HG02981 (cell line): ENCODE measurements at regions not wholly inside any gene's neighbourhood (a gene's known extent, or its start where the extent isn't known, plus 50 kb on each side); places are given as distances from the start of the nearest gene placed in this dataset.

Experiments
- ATAC-seq: cut with Tn5 transposase; IDR thresholded peaks from one replicate; pipeline ENCODE4 v1.9.1; 2021; ENCODE audit warnings: mild to moderate bottlenecking, moderate library complexity; ENCODE audit not compliant: unreplicated experiment

DNA sequence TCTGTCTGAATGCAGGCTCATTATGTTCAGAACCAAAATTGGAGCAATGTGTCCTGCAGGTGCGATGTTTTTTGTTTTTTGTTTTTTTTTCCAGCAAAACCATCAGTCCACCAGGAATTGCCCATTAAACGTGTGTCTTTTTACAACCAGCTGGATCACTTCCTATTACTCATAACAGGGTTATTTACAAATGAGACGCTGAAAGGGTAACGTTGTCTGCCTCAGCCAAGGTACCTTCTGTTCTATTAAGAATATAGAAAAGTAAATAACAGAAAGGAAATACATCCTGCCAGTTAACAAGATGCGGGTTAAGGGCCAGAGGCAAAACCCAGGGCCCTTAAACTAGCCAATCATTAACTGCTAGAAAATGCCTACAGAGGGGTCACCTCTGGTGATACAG, 590.4 kb downstream of the TBC1D4 start:
- ATAC-seq, result no peak

DNA sequence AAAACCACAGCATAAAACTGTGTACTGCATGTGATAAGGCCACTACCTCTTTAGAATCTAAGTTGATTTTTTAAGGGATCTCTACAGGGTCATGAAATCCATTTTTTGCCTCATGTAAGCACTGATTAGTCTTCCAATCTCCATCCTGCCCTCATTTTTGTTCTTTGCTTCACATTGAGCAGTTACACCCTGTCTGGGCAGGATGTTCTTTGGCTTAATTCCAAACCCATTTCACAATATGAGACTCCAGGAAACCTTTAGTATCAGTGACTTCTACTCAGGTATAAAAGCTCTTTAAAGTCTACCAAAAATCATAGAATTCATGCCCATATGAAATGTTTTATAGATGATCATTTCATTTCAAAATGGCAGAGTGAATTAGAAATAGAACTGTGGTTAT, 592.6 kb downstream of the TBC1D4 start:
- no peak for ATAC-seq

DNA sequence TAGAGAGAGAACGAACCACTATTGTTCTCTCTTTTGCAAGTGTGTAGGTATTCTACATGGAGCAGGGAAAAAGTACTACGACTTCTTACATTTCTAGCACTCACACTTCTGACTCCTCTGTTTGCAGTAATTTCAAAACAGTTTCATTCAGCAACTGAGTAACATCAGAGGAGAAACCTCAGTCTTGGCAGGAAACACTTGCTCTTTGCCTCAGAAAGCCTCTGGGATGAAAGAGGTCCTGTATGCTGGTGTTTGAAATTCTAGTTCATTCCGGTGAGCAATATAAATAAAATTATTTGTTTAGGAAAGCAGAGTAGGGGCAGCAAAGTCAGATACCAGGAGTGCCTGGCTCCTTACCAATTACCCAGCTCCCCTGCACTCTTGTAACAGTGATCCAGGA, 595.5 kb downstream of the TBC1D4 start:
- ATAC-seq, result no peak

DNA sequence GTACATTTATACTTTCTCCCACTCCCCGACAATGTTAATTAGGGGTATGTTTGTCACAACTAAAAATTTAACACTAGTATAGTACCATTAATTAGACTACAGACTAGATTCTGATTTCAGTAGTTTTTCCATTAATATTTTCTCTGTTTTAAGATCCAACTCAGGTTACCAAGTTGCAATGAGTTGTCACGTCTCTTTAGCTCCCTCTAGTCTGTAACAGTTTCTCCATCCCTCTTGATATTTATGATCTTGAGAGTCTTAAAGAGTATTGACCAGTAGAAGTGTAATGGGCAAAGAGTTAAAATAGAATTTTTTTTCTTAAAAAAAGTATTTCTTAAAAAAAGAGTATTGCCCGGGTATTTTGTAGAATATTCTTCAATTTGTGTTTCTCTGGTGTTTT, 598.1 kb downstream of the TBC1D4 start:
- ATAC-seq, result no peak

DNA sequence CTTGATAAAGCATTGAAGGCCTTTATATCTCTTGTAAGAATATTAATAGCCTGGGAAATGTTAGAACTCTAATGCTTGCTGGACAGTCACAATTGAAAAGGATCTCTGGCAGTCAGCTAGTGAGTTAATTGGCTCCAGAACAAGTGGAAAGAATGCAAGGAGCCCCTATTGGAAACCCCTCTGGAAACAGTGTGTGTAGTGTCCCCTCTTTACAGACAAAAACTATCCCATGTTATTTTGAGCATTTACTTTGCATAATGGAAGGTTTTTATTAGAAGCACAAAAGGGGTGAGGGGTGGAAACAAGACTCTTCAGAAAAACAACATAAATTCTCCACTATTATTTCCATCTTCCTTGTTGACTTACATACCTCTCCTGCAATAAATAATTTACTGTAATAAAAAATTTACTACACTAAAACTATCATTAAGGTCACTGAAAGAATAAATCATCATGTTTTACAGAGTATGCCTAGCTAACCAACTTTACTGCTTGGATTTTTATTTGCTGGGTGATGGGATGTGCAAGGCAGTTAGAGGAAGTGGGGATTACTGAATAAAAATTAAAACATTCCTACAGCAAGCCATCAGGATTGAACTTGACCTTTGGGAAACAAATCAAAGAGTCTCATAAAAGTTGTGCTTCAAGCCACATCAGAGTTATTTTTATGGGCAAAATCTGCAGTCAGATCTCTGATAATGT, 610.4 kb downstream of the TBC1D4 start:
- ATAC-seq, result no peak

DNA sequence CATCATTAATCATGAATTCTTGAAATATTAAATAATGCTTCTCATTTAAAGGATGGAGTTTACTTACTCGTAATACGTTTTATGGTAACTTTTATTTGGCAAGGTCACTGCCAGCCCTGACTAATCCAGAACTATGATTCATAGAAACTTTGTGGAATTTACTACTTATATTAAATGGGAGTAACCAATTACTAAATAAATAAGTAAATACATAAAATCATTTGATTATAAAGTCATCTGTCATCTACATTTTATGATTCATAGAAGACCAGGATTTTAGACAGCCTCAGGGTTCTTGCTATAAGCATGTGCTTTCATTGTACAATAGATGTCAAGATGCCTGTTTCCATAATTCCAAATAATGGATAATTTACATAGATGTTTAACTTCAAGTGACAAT, 611.1 kb downstream of the TBC1D4 start:
- ATAC-seq, result no peak

DNA sequence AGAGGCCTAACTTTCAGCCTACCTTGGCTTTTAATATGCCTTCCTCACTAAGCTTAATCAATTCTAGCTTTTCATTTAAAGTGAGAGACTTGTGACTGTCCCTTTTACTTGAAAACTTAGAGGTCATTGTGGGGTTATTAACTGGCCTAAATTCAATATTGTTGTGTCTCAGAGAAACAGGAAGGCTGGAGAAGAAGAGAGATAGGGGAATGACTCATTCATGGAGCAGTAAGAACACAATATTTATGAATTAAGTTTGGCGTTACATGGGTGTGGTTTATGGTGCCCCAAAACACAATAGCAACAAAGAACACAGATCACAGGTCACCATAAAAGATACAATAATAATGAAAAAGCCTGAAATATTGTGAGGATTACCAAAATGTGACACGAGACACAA, 612.1 kb downstream of the TBC1D4 start:
- ATAC-seq, result no peak

DNA sequence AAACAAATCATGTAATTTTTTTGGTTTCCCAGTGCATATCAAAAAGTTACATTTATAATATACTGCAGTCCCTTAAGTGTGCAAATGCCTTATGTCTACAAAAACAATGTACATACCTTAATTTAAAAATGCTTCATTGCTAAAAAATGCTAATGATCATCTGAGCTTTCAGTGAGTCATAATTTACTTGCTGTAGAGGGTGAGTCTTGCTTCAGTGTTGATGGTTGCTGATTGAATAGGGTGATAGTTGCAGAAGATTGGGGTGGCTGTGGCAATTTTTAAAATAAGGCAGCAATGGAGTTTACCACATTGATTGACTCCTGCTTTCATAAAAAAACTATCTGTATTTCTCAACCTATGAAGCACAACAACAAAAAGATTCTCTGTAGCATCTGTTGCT, 613.9 kb downstream of the TBC1D4 start:
- no peak for ATAC-seq

DNA sequence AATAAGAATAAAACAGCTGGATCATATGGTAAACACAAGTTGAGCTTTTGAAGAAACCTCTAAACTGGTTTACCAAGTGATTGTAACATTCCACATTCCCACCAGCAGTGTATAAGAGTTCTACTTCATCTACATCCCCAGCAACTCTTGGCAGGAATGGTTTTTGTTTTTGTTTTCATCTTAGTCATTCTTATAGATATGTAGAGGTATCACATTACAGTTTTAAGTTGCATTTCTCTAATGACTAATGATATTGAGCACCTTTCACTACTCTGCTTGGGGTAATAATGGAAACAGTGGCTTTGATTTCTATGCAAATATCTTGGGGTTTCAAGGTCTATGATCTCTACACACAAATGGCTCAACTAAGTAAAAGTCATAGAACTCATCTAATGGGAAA, 614.5 kb downstream of the TBC1D4 start:
- no peak for ATAC-seq

DNA sequence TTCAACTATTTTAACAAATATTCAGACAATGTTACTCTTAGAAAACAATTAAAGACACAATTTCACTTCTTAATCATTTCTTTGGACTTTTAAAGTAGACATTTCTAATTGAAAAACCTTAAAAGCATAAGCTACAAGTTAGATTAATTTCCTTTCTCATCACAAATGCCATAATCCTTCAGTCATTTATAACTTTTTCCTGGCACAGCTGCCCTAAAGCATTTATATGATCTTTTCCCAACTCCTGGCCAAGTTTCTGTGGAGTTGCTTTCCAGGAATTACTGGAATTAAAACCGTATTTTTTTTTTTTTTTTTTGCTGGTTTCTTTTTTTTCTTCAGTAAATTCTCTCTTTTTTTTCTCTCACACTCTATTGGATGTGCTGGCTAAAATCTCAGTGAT, 615.9 kb downstream of the TBC1D4 start:
- no peak for ATAC-seq

DNA sequence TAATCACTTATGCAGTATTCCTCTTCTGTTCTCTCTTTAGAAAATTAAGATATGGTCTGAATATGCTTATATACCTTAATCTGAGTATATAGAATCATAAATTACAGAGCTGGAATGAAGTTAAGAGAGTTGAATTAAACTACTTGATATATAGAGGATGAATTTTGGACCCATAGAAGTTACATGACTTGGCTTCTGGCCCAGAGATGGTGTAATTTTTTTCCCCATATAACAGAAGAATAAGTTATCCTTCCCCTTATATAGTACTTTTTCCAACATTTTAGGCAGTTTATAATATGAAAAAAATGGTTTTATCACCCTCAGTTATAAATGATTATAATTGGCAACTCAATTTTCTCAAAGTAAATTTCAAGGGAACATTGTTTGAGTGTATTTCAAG, 616.3 kb downstream of the TBC1D4 start:
- no peak for ATAC-seq

DNA sequence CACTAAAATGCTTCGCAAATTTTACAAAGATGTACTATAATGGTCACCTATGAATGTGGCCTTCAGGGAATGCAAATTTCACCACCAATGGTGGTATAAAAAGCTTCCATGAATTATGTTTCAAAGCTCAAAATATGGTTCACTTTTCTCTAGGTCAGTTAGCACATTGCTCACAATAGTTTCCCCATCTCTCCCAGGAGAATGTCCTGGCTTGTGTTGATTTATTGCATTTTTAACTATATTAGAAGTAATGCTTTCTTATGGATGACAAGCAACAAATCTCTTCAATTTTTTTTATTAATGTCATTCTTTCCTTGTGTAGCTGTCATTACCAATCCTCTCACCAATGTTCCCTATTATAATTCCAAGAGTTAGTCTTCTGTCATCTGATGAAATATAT, 621.2 kb downstream of the TBC1D4 start:
- ATAC-seq, result no peak

DNA sequence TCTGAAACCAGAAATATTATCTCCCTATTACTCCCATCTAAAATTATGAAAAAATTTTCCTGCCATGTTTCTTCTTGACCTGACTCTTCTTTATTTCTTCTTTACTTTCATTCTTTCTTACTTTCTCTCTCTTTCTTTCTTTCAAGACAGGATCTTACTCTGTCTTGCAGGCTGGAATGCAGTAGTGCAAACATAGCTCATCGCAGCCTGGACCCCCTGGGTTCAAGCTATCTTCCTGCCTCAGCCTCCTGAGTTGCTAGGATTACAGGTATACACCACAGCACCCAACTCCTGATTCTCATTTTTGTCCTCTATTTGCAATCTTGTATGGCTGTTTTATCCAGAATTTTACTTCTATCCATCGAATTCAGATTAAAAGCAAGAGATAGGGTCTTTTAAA, 631.1 kb downstream of the TBC1D4 start:
- ATAC-seq, result no peak

DNA sequence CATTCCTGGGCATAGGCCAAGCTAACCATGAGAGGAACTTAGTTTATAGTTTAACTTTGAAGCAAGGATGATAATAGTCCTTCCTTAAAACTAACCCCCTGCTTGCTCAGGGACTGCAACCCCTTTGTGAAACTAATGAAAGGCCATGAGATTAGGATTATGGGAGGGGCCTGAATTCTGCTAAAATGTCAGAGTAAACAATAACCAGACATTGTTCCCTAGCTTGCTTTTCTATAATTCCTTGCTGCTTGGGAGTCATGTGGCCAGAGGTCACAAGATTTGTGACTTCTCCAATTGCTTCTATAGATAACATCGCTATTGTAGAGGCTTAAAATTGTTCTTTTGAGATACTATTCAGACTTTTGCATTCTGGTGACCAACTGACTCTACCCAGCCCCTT, 634.0 kb downstream of the TBC1D4 start:
- no peak for ATAC-seq

DNA sequence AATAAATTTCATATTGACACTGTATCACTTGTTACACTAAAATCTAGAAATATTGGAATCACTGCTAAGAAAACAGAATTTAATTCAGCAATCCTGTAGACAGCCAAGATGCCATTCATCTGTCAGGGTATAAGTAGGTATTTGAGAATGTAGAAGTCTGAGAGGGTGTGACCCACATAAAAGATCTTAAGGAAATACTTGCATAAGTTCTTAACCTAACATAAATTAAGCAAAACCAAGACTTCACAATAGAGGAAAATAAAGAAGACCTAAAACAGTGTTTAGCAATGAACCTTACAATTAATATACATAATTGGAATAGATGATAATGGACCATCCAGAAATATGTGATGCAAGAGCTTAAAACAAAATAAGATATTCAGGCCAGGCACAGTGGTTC, 636.2 kb downstream of the TBC1D4 start:
- no peak for ATAC-seq

DNA sequence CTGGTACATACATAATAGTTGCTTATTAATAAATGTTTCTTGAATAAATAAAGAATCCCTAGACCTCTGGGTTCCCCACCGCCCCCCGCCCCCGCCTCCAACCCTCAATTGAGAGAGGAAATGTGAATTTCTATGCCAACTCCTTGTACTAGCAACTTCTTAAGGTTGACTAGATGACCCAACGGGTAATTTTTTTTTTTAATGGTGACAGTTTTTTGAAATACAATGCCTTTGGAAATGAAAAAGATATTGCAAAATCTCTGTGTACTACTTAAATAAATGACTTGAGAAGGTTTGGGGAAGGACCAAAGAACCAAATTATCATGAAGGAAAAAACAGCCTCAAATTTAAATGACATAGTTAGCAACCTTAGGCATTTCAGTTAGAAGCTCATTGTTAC, 640.3 kb downstream of the TBC1D4 start:
- no peak for ATAC-seq

DNA sequence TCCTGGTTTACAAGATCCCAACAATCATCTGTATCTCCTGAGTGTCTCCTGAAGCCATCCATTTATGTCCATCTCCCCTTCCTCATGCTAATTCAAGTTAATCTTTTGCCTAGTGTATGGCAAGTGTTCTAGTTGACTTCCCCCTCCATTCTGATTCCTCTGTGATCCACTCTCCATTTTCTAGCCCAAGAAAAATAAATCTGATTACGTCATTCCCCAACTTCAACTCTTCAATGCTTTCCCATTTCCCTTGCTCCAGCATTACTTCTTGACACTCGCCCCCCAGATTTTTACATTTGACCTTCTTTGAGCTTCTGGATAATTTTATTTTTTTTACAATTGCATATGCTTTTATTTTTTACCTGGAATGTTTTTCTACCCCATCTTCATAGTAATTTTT, 640.8 kb downstream of the TBC1D4 start:
- no peak for ATAC-seq

DNA sequence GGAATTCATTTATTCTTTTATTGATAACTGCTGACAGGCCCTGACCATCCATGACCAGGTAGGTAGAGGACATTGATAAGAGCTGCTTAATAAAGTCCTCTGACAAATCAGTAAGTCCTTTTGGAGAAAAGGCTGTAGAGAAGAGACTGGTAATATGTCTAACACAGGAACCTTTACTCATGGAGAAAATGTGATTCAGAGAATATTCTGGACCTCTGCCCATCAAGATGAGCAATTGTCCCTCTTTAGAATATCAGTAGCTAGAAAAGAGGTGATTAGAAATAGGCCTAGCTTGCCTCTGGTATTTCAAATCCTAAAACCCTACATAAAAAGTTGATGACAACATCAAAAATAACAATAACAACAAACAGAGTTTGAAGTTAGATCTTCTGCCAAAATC, 642.3 kb downstream of the TBC1D4 start:
- ATAC-seq, result no peak

DNA sequence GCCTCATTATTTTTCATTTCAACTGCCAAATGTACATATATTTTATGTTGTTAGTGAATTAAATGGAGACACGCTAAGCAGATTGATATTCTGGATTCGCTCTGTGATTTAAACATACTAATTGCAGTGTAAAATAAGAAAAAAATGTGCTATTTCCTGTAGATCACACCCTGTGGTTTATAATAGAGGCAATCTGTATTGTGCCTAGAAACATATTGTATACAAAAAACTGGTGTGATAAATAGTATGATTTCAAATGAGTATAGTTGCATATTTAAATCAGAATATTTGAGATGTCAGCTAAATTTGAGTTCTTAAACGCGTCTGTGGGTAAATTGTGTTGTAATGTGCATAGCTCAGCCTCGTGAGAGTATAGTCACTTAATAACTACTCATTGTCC, 643.9 kb downstream of the TBC1D4 start:
- ATAC-seq, result no peak

DNA sequence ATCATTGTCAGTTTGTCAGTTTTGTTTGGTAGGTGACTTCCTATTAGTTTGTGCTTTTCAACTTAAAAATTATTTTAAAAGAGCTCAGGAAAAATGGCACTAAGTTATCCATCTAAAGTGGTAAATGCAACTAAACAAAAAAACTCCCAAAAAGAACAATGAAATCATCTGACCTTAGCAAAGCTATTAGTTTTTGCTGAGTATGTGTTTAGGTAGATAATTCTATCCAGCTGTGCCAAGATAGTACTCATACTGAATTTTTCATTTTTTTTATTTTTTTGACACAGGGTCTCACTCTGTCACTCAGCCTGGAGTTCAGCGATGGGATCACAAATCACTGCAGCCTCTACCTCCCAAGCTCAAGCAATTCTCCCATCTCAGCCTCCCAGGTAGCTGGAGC, 645.3 kb downstream of the TBC1D4 start:
- ATAC-seq, result no peak

DNA sequence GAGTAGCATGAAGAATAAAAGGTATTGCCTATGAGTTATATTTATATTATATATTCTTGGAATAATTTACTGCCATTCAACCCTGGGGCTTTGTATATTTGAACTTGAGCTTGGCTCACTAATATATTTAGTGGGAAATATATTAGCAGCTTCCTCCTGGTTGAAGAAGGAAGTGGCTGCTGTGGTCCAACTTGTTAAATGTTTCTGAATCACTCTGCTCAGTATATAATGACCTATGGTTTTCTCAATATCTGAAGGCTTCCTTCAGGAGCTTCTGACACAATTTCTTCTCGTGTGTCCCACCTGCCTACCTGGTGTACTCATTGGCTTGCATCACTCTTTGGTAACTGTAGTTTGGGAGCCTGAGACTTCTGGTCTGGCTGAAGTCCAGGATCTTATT, 646.4 kb downstream of the TBC1D4 start:
- ATAC-seq, result no peak

DNA sequence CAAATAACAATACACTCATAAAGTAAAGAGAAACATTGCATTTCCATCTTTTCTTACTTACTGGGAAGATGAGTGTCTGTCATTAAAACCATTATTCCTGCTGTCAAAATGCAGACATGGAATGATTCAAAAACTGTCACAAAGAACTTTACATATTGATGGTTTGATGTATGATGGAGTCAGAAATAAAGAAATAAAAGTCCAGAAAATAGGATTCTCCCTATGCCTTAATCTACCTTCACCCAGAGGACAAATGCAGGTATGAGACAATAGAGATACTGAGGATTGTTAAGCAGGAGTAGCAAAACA, 656.1 kb downstream of the TBC1D4 start:
- no peak for ATAC-seq

DNA sequence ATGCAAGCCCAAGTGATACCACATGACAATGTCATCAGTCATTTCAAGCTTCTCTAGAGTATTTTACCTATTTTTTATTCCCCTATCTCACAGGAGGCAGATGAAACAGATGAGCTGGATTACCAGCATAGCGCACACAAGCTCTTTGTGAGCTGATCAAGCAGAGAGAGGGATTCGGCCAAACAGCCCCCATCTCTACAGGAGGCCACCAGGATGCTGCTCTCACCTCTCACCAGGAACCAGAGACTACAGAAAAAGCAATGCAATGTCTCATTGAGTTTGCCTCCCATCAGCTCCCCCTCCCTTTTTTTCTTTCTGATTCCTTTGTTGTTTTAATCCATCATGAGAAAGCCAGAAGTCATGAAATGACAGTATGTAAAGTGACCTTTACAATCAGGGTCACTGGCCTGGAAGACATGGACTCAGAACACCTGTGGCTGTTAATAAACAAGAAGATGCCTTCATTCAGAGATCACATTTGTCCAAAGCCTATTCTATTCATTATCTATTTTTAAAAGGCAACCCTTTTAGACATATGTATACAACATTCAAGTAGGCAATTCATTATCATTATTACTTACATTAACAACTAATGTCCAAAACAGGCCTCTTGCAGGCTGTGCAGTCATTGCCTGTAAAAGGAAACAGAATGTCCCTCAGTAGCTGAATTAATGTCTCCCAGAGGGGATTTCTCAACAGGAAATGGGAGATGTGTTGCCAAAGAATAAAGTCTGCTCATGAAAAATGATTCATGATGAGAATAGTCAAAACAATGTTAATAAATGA, 656.6 kb downstream of the TBC1D4 start:
- no peak for ATAC-seq
